Lower lobe of right lung (tissue), 2 donors: ENCODE measurements at regions not wholly inside any gene's neighbourhood (a gene's known extent, or its start where the extent isn't known, plus 50 kb on each side); places are given as distances from the start of the nearest gene placed in this dataset. TPM values are rescaled to one million over a fixed set of nuclear protein-coding genes. Genes with fewer than 3 reads are reported as not detected.
A peak's percentile ranks its signal among the peaks of the same experiment; 100 is the strongest.

Experiments used
- ATAC-seq, 2 donors: fragments of 200-7000 bp; cut with Tn5 transposase; one replicate each; pipeline ENCODE4 v1.9.1; 2020 to 2022; ENCODE audit warnings: mild to moderate bottlenecking in 2 of 2, moderate library complexity in 2 of 2
- DNase-seq: peaks from one replicate; pipeline ENCODE4 v3.0.0-alpha.2; 2020
- H3K27ac ChIP-seq: fragments of 200-600 bp; one replicate; pipeline ENCODE4 v1.8.0; 2022
- H3K27me3 ChIP-seq: fragments of 200-600 bp; one replicate; pipeline ENCODE4 v1.8.0; 2022; ENCODE audit warnings: low read depth
- H3K36me3 ChIP-seq: fragments of 200-600 bp; one replicate; pipeline ENCODE4 v1.8.0; 2022; ENCODE audit warnings: mild to moderate bottlenecking
- H3K4me1 ChIP-seq: fragments of 200-600 bp; one replicate; pipeline ENCODE4 v1.8.0; 2022
- H3K4me3 ChIP-seq: fragments of 200-600 bp; one replicate; pipeline ENCODE4 v1.8.0; 2022; ENCODE audit warnings: mild to moderate bottlenecking
- H3K9me3 ChIP-seq: fragments of 200-600 bp; one replicate; pipeline ENCODE4 v1.8.0; 2022
- intact Hi-C: fragments of 100-400 bp; cut with DNase I; formaldehyde crosslinking; loops from one replicate; pipeline ENCODE4 v1.11.0; 2022
- microRNA-seq: library from miRNA; unstranded; fragments of <30 nt; microRNA quantifications from one replicate; pipeline ENCODE4 v1.2.0, GENCODE V29; 2020; ENCODE audit warnings: borderline number of aligned reads
- TF ChIP-seq, protein P1 (sequence below): fragments of 200-600 bp; IDR thresholded peaks from one replicate; pipeline ENCODE4 v1.8.0; 2022; ENCODE audit warnings: antibody characterized with exemption, mild to moderate bottlenecking
- donor health status: DM: no; HTN: yes; CAD: no; lungs with severe emphysema.

DNA sequence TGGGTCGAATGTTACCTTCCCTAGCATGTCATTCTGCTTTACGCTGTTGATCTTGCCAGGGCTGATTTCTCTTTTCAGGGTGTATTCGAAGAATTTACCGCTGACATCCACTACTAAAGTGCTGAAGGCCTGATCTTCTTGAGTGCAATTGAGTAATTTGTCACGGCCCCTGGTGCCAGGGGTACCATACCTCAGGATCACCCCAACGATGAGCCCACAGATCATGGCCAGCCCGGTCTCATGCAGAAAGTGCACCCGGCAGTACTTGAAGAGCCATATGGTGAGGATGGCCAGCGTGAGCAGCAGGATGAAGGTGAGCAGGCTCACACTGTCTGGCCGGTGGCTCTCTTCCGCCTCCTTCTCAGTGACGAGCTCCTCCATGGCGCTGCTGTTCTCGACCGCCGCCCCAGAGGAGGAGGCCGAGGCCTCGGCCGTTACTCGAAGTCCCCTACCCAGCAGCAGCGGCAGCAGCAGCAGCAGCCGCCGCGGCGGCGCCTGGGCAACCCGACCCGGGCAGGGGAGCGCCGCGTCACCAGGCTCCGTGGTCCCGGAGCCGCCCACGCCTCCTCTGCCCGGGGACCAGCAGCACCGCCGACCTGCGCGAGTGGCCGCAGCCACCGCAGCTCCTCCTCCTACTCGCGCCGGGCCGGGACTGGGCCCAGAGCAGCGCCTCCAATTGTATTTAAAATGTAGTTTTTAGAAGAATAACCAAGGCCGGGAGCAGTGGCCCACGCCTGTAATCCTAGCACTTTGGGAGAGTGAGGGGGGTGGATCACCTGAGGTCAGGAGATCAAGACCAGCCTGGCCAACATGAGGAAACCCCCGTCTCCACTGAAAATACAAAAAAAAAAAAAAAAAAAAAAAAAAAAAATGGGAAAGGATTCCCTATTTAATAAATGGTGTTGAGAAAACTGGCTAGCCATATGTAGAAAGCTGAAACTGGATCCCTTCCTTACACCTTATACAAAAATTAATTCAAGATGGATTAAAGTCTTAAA, 58.5 kb upstream of the TMPO start:
- intact Hi-C loops, result no loop called here
- ATAC-seq (peak; percentile 95 to 98), DNase-seq (peak; percentile 73)
- Histone ChIP-seq H3K9me3 (no peaks in the 10 kb centered on the region), H3K4me3 (peak overlapping the region; percentile 51), H3K36me3 (no peaks in the 10 kb centered on the region), H3K27ac (no peak overlapping the region), H3K27me3 (peaks cover 15% of the 10 kb centered on the region), H3K4me1 (peaks cover 3% of the 10 kb centered on the region)
- TF ChIP-seq, protein P1, sequence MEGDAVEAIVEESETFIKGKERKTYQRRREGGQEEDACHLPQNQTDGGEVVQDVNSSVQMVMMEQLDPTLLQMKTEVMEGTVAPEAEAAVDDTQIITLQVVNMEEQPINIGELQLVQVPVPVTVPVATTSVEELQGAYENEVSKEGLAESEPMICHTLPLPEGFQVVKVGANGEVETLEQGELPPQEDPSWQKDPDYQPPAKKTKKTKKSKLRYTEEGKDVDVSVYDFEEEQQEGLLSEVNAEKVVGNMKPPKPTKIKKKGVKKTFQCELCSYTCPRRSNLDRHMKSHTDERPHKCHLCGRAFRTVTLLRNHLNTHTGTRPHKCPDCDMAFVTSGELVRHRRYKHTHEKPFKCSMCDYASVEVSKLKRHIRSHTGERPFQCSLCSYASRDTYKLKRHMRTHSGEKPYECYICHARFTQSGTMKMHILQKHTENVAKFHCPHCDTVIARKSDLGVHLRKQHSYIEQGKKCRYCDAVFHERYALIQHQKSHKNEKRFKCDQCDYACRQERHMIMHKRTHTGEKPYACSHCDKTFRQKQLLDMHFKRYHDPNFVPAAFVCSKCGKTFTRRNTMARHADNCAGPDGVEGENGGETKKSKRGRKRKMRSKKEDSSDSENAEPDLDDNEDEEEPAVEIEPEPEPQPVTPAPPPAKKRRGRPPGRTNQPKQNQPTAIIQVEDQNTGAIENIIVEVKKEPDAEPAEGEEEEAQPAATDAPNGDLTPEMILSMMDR, result no peak

DNA sequence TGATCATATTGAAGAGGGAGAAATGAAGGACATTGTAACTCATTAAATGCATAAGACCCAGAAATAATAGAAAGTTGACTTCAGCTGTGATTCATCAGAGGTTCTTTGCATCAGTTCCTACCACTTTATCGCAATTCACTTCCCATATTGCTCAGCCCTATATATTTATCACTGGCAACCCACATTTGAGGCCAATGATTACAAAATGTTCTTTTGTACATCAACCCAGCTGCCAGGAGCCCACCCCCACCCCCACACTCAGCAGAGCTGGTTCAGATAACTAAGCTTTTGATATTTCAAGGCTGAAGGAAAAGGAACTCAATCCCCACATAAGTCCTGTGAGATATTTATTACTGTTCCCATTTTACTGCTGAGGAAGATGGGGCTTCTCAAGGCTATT, 51.2 kb upstream of the TMPO start:
- intact Hi-C loops, result no loop called here
- ATAC-seq (peak; percentile 50 to 70), DNase-seq (peak; percentile 52)
- TF ChIP-seq, protein P1, result no peak
- no peaks in the 10 kb centered on the region for H3K9me3 ChIP-seq
- H3K27me3 ChIP-seq, result no peaks in the 10 kb centered on the region
- peaks cover 9% of the 10 kb centered on the region for H3K4me1 ChIP-seq
- H3K36me3 ChIP-seq, result no peaks in the 10 kb centered on the region
- no peak overlapping the region for H3K27ac ChIP-seq
- no peak overlapping the region for H3K4me3 ChIP-seq

DNA sequence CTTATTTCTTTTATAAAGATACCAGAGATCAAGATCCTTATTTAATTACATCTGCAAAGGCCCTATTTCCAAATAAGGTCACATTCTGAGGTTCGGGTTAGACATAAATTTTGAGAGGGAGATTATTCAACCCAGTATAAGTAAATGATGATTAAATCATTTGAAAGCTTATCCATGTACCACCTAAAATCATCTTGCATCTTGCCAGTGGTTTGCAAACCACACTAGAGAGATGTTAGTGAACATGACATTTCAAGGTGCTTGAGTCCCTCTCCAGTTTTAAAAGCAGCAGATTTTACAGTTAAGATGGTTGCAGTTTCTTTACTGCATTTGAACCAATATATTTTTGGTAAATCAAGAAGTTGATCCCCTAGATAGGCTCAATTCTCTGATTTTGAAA, 49.9 kb upstream of the TMPO start:
- ATAC-seq (no peak), DNase-seq (no peak)
- H3K36me3 ChIP-seq, result no peaks in the 10 kb centered on the region
- TF ChIP-seq, protein P1, result no peak
- H3K27me3 ChIP-seq, result no peaks in the 10 kb centered on the region
- no peak overlapping the region for H3K4me3 ChIP-seq
- no peak overlapping the region for H3K27ac ChIP-seq
- H3K9me3 ChIP-seq, result no peaks in the 10 kb centered on the region
- peaks cover 9% of the 10 kb centered on the region for H3K4me1 ChIP-seq
- intact Hi-C loops, result no loop called here

Small RNA genes lying in the stretch of these regions (microRNA-seq; reads per million reads assigned to microRNA genes)
- not detected for gene MIR4303
- gene MIR4495, result not detected
